NCI-H748 (cell line): ENCODE measurements at regions not wholly inside any gene's neighbourhood (a gene's known extent, or its start where the extent isn't known, plus 50 kb on each side); places are given as distances from the start of the nearest gene placed in this dataset.

Experiments used
- DNase-seq: peaks from one replicate; lab custom pipeline; 2025; ENCODE audit not compliant: unreplicated experiment; lab: John Stamatoyannopoulos, UW

- no peak for DNase-seq
Measured at GRCh38 chr4:58561170-58561569, 1451.0 kb upstream of the IGFBP7 start.

DNA sequence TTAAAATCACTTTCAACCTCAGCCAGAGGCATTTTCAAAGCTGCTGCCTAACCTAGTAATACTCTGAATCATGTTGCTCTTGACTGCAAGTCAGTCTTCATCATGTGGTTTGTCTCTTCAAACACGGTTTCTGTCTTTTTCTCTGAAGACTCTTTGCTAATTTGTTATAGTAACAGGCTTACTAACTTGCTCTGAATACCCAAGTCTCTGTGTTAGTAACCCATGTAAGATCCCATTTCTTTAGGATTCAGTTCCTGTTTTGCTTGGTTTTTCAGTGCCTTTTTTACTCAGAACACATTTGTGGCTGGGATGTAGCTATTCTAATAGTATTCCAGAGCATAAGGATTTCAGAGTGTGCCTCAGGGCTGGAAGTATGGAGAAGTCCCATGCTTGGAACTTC, 1450.6 kb upstream of the IGFBP7 start:
- DNase-seq: no peak

GRCh38 chr4:58553679-58554078, 1443.5 kb upstream of the IGFBP7 start:
- DNase-seq: no peak

GRCh38 chr4:58553031-58553430, 1442.8 kb upstream of the IGFBP7 start:
- DNase-seq: peak; percentile 22

- DNase-seq: peak; percentile 2
Measured at GRCh38 chr4:58551676-58552075, 1441.5 kb upstream of the IGFBP7 start.

GRCh38 chr4:58543465-58543864, 1433.3 kb upstream of the IGFBP7 start:
- no peak for DNase-seq

DNA sequence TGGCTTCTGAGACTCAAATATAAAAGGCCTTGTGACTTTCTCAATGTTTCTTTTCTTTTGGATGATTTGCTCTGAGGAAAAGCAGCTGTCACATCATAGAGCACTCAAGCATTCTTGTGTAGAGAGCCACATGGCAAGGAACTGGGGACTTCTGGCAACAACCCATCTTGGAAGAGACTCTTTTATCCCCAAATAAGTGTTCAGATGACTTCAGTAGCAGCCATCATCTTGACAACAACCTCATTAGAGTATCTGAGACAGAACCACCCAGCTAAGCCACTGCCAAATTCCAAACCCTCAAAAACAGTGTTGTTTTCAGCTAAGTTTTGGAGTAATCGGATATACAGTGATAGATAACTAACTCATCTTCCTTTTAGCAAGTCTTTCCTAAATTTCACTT, 1431.7 kb upstream of the IGFBP7 start:
- DNase-seq: no peak

DNA sequence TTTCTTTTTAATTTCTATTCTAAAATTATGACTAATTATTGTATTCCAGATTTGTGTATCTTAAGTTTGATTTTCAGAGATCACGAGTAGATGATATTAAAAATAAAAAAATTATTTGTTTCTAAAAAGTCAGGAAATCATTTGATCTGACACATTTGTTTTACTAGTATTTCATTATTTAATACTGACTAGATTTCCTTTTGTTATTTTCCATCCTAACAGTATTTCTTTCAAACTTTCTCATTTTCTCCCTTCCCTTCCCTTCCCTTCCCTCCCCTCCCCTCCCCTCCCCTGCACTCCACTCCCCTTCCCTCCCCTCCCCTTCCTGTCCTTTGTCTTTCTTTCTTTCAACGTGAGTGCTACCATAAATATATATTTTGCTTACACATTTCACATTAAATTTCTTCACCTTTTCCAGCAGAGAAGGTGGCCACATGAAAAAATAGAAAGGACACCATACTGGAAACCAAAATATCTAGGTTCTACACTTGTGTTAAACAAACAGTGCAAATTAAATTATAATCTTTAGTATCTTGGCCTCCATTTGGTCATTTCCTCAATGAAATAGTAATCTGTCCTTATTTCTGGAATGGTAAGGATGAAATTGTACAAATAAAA, 1412.7 kb upstream of the IGFBP7 start:
- DNase-seq: no peak

GRCh38 chr4:58515226-58515625, 1405.0 kb upstream of the IGFBP7 start:
- no peak for DNase-seq

DNA sequence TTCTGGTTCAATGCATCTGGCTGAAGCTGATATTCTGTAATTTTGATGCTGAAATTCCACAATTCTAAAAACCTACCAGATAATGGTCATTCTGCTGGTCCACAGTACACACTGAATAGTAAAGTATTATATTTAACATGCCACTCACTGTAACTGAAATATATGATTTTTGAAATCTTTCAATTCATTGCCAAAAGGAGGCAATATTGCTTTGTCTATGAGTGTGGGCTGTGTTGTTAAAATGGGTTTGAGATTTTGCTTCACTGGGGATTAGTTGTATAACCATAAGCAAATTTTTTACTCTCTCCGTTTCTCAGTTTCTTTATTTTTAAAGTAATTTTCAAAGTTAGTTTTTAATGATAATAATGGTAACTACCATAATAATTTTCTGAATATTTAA, 1404.1 kb upstream of the IGFBP7 start:
- DNase-seq: peak; percentile 29

DNA sequence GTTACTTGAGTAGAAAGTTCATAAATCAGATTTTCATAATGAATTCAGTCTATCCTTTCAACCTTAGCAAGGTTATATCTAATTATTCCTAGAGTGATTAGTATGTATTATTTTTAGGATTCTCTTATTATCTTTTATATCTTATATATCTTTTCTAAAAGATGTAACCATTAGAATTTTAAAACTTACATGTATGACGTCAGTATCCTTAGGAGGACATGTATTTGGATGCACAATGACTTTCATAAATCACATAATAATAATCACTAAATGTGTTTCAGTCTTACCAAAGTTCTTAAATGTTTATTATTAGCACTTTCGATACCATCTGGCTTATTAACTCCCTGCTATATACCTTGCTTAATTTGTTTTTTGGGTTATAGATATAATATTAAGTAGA, 1400.5 kb upstream of the IGFBP7 start:
- DNase-seq: no peak

DNA sequence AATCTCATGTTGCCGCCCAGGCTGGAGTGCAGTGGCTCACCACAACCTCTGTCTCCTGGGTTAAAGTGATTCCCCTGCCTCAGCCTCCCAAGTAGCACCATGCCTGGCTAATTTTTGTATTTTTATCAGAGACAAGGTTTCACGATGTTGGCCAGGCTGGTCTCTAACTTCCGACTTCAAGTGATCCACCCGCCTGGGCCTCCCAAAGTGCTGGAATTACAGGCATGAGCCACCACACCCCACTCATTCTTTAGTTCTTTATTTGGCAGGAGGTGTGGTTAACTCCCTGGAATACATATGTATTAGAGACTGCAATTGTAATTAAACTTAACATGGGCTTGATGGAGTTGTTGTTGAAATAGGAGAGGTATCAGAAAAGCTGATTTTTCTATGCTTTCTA, 1396.9 kb upstream of the IGFBP7 start:
- no peak for DNase-seq

DNA sequence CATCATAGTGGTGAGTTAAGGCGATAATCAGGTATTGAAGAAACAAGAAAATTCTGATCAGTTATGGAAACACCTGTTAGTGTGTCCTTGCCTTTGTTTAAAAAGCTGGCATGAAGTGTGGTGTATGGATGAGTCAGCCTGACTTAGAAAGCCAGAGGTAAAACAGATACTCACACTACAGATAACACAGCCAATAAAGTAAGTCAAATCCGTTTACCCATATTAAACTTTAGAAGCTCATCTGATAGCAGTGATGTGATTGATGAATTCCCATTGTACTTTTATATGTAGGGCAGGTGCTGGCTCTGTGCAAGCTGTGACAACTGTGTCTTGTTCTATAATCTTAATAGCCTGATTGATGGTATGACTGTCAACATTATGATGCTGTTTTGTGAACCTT, 1392.7 kb upstream of the IGFBP7 start:
- no peak for DNase-seq

DNA sequence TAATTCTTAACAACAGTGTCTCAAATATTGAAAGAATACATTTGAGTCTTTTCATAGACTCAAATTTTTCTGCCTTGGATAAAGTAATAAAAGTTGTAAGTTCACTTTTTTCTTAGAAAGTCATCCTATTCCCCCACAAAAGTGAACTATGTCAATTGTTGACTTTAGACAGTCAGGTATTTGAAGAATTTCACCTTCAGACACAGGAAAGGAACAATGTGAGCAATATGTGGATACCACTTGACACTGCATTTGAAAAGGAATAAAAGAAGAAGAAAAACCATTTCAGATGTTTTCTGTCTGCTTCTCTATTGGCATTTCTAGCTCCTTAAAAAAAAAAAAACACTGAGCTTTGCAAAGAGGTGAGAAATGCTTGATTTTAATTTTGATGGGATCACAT, 1389.0 kb upstream of the IGFBP7 start:
- DNase-seq: no peak

DNA sequence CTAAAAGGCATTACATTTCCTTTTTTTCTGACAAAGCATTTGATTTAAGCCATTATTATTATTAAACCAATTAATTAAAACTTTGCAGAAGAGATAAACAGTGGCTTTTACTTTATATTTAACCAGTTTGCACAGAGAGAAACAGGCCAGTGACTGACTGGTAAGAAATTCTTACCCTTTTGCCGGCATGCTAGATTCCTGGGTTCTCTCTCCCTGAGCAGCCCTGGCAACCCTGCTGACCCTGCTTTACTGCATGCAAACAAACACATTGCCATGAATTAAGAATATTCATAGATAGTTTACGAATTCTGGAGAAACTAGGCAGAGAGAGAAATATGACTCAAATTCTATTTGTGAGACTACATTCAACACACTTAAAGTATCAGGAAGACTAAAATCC, 1381.4 kb upstream of the IGFBP7 start:
- DNase-seq: no peak

DNA sequence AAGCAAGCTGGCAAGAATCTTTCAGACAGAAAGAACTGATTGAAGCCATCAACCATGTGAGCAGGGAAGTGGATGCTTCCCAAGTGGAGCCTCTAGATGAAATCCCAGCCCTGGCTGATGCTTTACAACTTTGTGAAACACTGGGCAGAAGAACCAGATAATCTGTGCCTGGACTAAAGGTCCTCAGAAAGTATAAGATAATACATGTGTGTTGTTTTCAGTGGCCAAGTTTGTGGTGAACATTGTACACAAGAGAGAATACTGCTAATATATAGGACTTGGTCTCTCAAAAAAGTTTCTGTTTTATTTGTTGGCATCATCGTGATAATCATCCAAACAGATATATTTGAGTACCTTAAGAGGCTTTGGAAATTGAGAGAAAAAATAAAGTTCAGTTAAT, 1367.8 kb upstream of the IGFBP7 start:
- DNase-seq: no peak

DNA sequence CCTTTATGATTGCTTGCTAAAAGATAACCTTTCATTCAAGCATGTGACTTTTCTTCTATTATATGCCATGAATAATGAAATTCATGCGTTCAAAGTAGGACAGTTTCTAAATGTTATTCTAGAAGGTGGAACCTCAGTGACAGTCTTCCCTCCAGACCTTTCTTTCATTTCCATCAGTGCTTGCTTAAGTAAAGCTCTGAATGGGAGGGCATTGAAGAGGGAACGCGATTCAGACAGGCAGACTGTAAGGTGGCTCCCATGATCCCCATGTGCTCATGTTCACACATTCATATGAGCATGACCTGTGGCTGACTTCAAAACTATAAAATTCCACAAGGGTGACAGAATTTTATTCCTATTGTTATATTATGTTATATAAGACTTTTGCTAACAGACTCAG, 1367.3 kb upstream of the IGFBP7 start:
- no peak for DNase-seq

DNA sequence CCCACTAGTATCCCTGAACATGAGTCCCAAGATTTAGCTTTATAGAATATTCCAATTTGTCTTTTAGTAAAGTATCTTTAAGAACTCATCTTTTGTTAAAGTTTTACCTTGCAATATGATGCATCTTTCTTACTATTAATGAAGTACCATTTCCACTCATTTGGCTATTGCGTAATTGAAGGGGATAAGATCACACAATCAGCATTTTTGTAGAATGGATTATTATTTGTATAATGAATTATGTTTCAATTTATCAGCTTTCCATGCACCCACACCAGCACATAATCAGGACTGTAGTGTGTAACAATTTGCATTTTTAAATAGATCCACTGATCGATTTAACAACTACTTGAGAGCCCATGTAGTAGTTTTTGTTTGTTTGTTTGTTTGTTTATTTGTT, 1364.9 kb upstream of the IGFBP7 start:
- no peak for DNase-seq

DNA sequence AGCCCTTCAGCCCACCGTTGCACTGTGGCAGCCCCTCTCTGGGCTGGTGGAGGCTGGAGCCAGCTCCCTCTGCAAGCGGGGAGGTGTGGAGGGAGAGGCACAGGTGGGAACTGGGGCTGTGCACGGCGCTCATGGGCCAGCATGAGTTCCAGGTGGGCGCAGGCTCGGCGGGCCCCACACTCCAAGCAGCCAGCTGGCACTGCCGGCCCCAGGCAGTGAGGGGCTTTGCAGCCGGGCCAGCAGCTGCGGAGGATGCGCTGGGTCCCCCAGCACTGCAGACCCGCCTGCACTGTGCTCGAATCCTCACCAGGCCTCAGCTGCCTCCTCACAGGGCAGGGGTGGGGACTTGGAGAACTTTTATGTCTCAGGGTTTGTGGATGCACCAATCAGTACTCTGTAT, 1354.8 kb upstream of the IGFBP7 start:
- DNase-seq: no peak

GRCh38 chr4:58456727-58457384, 1346.7 kb upstream of the IGFBP7 start:
- DNase-seq: no peak

DNA sequence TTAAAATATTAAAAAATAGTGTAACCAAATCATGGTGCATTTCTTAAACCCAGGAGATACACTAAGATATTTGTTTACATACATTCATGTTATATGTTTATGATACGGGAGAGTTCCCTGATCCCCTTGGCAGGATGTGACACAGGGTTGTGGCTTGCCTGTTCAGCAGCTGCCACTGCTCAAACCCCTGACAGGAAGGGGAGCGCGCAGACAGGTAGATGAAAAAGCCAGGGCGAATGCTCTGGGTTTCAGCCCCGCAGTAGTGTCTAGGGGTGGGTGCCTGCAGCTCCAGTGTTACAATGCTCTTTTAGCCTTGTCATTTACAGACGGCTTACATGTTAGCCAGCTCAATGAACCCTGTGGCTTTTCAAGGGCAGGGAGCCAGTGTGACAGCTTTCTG, 1343.8 kb upstream of the IGFBP7 start:
- no peak for DNase-seq

DNA sequence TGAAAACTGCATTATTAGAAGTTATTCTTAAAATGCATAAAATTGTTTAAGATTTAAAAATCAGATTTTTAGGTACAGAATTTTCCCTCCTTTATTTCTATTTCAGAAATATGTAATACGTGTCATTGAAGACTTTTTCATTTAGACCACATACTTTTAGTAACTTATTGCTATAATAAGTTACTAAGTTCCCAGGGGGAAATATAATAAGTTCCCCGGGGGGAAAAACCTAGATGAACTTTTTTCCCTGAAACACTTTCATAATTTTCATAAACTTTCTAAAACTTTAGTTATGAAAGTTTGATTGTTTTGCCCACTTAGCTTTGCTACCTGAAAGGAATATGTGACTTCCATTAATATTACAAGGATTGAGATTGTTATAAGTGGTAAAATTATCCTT, 1341.5 kb upstream of the IGFBP7 start:
- DNase-seq: no peak

- DNase-seq: no peak
Measured at GRCh38 chr4:58435871-58436270, 1325.7 kb upstream of the IGFBP7 start.
